ENCODE measurements at regions not wholly inside any gene's neighbourhood (a gene's known extent, or its start where the extent isn't known, plus 50 kb on each side); places are given as distances from the start of the nearest gene placed in this dataset.

DNA sequence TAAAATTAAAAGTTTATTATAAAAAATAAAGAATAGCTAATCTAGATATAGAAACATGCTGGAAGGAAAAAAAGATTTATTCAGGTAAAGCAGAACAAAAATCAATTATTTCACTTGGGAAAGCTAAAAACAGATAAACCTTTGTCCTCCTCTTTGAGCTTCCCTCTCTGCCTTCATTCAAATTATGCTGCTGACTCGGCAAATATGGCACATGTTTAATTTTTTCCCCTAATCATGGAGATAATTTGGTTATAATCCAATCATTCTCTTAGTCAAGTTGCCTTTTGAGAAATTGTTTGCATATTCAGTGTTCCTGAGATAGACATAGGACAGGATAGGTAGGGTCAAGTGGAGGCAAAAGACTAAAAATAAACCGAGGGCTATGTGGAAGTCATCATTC, 556.8 kb upstream of the PTCHD4 start:
- ATAC-seq (no peak), DNase-seq (ENCODE audit: low spot score) (no peak), FAIRE-seq (no peak)
- H3K9ac ChIP-seq (ENCODE audit: insufficient read depth, low read depth, low read length) = no peak overlapping the region
- CTCF ChIA-PET (ENCODE audit: low intra/inter-chr PET ratio, low total read pairs) = no interaction called here
- WGBS (ENCODE audit: low lambda C conversion rate) = 1% methylated on average over 2 of the region's 2 CpGs
- no TSS peak for BruUV-seq (replicated peaks)
- POLR2A ChIA-PET = no interaction called here
- no peak for TF ChIP-seq JDP2 (CRISPR knock-in tag; IDR thresholded peaks at IDR 0.05; ENCODE audit: borderline replicate concordance)
- TF ChIP-seq, protein P1, sequence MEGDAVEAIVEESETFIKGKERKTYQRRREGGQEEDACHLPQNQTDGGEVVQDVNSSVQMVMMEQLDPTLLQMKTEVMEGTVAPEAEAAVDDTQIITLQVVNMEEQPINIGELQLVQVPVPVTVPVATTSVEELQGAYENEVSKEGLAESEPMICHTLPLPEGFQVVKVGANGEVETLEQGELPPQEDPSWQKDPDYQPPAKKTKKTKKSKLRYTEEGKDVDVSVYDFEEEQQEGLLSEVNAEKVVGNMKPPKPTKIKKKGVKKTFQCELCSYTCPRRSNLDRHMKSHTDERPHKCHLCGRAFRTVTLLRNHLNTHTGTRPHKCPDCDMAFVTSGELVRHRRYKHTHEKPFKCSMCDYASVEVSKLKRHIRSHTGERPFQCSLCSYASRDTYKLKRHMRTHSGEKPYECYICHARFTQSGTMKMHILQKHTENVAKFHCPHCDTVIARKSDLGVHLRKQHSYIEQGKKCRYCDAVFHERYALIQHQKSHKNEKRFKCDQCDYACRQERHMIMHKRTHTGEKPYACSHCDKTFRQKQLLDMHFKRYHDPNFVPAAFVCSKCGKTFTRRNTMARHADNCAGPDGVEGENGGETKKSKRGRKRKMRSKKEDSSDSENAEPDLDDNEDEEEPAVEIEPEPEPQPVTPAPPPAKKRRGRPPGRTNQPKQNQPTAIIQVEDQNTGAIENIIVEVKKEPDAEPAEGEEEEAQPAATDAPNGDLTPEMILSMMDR (CRISPR knock-in tag; IDR thresholded peaks at IDR 0.05) = no peak
- peak; percentile 96 to 97 for TF ChIP-seq MAFK (conservative IDR thresholded peaks at IDR 0.05 in 1 of 2, IDR thresholded peaks at IDR 0.05 in 1 of 2; ENCODE audit: low read length in 2 of 2)
- TF ChIP-seq MAFF (IDR thresholded peaks at IDR 0.05; ENCODE audit: low read depth, low read length) = peak; percentile 96
- H3K4me1 ChIP-seq (ENCODE audit: insufficient read depth, low read length) = no peaks in the 10 kb centered on the region
- H3K9me3 ChIP-seq (ENCODE audit: low read length) = no peaks in the 10 kb centered on the region
- no peaks in the 10 kb centered on the region for H3K79me2 ChIP-seq (ENCODE audit: insufficient read depth, low read length)
- no peak overlapping the region for H3K27ac ChIP-seq (ENCODE audit: extremely low read length, insufficient read depth, low read length)
- no peaks in the 10 kb centered on the region for H3K27me3 ChIP-seq (ENCODE audit: control insufficient read depth in 1 of 2, insufficient read depth in 2 of 2, low read length in 2 of 2)
- no peak overlapping the region for H3K4me2 ChIP-seq (ENCODE audit: low read depth, low read length)
- no peak overlapping the region for H2AFZ ChIP-seq (ENCODE audit: low read length)
- intact Hi-C loops (cut with micrococcal nuclease; ENCODE audit: unreplicated experiment) (no loop called here), in situ Hi-C loops (cut with HindIII; ENCODE audit: extremely low pct_ligation_motif_present, low pct_unique_long_range_greater_than_20kb) (no loop called here)
- H3K36me3 ChIP-seq (replicated peaks in 1 of 2; ENCODE audit: control insufficient read depth in 1 of 2, insufficient read depth in 2 of 2, low read length in 2 of 2) = no peaks in the 10 kb centered on the region
- H4K20me1 ChIP-seq (ENCODE audit: insufficient read depth, low read length) = no peaks in the 10 kb centered on the region
- H3K4me3 ChIP-seq (replicated peaks in 1 of 3; ENCODE audit: insufficient read depth in 1 of 3, low read depth in 2 of 3, low read length in 3 of 3) = no peak overlapping the region

- FAIRE-seq (no peak), ATAC-seq (no peak), DNase-seq (ENCODE audit: low spot score) (no peak)
- ChIA-PET CTCF (ENCODE audit: low intra/inter-chr PET ratio, low total read pairs) (no interaction called here), POLR2A (no interaction called here)
- intact Hi-C loops (cut with micrococcal nuclease; ENCODE audit: unreplicated experiment) (no loop called here), in situ Hi-C loops (cut with HindIII; ENCODE audit: extremely low pct_ligation_motif_present, low pct_unique_long_range_greater_than_20kb) (no loop called here)
- Histone ChIP-seq H3K9ac (ENCODE audit: insufficient read depth, low read depth, low read length) (no peak overlapping the region), H3K36me3 (replicated peaks in 1 of 2; ENCODE audit: control insufficient read depth in 1 of 2, insufficient read depth in 2 of 2, low read length in 2 of 2) (no peaks in the 10 kb centered on the region), H3K27ac (ENCODE audit: extremely low read length, insufficient read depth, low read length) (no peak overlapping the region), H3K4me2 (ENCODE audit: low read depth, low read length) (no peak overlapping the region), H3K79me2 (ENCODE audit: insufficient read depth, low read length) (no peaks in the 10 kb centered on the region), H3K4me3 (replicated peaks in 1 of 3; ENCODE audit: insufficient read depth in 1 of 3, low read depth in 2 of 3, low read length in 3 of 3) (no peak overlapping the region), H4K20me1 (ENCODE audit: insufficient read depth, low read length) (no peaks in the 10 kb centered on the region; the same call in 1 of the 2 replicates), H2AFZ (ENCODE audit: low read length) (no peak overlapping the region), H3K27me3 (ENCODE audit: control insufficient read depth in 1 of 2, insufficient read depth in 2 of 2, low read length in 2 of 2) (no peaks in the 10 kb centered on the region), H3K9me3 (ENCODE audit: low read length) (no peaks in the 10 kb centered on the region), H3K4me1 (ENCODE audit: insufficient read depth, low read length) (no peaks in the 10 kb centered on the region)
- BruUV-seq (replicated peaks) = no TSS peak
- no peak for TF ChIP-seq CCDC6 (CRISPR knock-in tag; IDR thresholded peaks at IDR 0.05)
- TF ChIP-seq E2F2 (CRISPR knock-in tag; IDR thresholded peaks at IDR 0.05; ENCODE audit: borderline replicate concordance) = no peak
- no peak for TF ChIP-seq PHF8 (CRISPR knock-in tag; IDR thresholded peaks at IDR 0.05)
- TF ChIP-seq STAT5B (CRISPR knock-in tag; IDR thresholded peaks at IDR 0.05) = no peak
- no peak for TF ChIP-seq ZNF646 (CRISPR knock-in tag; IDR thresholded peaks at IDR 0.05)
- no peak for TF ChIP-seq BRCA1 (CRISPR knock-in tag; IDR thresholded peaks at IDR 0.05)
- WGBS (ENCODE audit: low lambda C conversion rate) = 0% methylated on average over 3 of the region's 3 CpGs
Observed at GRCh38 chr6:48664826-48665225, 553.8 kb upstream of the PTCHD4 start.
